ENCODE measurements at regions not wholly inside any gene's neighbourhood (a gene's known extent, or its start where the extent isn't known, plus 50 kb on each side); places are given as distances from the start of the nearest gene placed in this dataset.

DNA sequence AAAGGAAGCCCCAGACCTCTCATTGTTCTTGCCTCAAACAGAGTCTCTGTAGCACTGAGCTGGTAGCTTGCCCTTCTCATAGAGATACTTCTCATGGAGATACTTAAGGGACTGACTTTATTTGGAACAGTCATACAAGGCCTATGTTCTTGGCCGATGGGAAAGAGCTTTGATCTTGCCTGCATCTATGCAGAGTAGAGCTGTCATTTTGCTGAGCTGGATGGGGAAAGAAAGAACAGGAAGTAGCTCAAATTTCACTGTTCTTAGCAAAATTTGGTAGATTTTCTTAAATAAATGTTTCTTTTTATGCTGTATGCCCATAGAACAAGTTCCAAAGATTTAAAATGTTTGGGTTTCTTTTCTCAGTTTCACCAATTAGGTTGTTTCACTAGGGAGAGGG, 119.3 kb upstream of the SEC61G start:
- no peak overlapping the region for H3K4me3 ChIP-seq (ENCODE audit: low read depth, low read length)
- peak; percentile 26 for DNase-seq (ENCODE audit: low read depth)
- TF ChIP-seq CTCF (IDR thresholded peaks at IDR 0.05; ENCODE audit: insufficient read depth, low read length): no peak

DNA sequence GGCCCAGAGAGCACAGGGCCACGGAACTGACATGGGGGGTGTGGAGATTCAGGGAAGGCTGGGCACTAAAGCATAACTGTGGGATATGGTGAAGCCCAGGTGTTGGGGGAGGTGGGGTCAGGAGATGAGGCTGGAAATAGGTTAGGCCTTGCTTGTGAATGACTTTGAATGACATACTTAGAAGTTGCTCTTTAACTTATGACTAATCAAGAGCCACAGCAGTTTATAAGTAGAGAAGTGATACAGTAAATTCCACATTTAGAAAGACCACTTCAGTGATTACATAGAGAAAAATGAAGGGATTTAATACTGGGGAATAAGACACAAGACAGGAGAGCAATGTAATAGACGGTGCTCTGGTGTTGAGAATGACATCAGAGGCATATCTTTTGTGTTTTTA, 120.8 kb upstream of the SEC61G start:
- TF ChIP-seq CTCF (IDR thresholded peaks at IDR 0.05; ENCODE audit: insufficient read depth, low read length): no peak
- no peak overlapping the region for H3K4me3 ChIP-seq (ENCODE audit: low read depth, low read length)
- DNase-seq (ENCODE audit: low read depth): no peak

GRCh38 chr7:54880326-54880989, 121.4 kb upstream of the SEC61G start:
- no peak overlapping the region for H3K4me3 ChIP-seq (ENCODE audit: low read depth, low read length)
- no peak for TF ChIP-seq CTCF (IDR thresholded peaks at IDR 0.05; ENCODE audit: insufficient read depth, low read length)
- no peak for DNase-seq (ENCODE audit: low read depth)

DNA sequence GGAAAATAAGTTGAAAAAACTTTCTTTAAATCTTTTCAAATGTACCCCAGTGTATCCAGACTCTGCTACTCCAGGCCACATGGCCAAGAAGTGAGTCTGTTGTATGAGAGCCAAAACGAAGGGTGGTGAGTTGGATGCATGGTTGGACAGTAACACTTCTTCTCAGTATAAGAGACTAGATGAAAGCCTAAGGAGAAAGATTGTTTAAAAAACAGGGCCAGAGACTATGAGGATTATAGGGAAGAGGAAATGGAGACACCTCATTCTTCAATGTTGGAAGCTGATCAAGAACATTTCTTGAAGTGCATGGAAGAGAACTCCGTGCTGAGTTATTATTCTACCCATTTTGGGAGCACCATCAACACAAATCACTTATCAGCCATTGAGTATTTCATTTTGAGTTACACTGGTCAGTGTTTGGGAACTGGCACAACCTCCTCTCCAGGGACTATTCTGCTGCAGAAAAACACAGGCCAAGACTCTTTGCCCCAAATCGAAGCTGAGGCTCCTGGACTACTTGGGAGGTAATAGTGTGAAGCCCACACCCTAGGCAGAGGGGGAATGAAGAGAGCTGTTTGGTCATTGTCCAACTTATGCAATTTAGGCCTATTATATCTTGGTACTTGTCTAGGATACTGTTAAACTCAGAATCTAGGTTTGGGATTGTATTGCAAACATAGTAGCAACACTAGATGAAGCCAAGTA, 123.0 kb upstream of the SEC61G start:
- H3K4me3 ChIP-seq (ENCODE audit: low read depth, low read length): no peak overlapping the region
- TF ChIP-seq CTCF (IDR thresholded peaks at IDR 0.05; ENCODE audit: insufficient read depth, low read length): no peak
- DNase-seq (ENCODE audit: low read depth): no peak

GRCh38 chr7:54882694-54883093, 123.7 kb upstream of the SEC61G start:
- DNase-seq (ENCODE audit: low read depth): no peak
- no peak overlapping the region for H3K4me3 ChIP-seq (ENCODE audit: low read depth, low read length)
- TF ChIP-seq CTCF (IDR thresholded peaks at IDR 0.05; ENCODE audit: insufficient read depth, low read length): no peak

DNA sequence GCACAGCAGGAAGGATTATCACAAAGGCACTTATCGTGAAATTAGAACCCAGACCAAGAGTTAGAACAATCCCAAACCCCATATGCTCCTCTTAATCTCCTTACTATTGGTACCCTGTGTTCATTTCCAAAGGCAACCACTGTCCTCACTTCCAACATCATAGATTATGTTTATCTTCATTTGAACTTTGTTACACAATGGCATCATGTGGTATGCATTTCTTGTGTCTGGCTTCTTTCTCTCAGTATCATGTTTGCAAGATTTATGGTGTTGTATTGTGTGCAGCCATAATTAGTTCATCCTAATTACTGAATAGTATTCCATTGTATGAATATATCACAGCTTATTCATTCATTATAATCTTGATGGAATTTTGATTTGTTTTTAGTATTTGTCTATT, 124.6 kb upstream of the SEC61G start:
- H3K4me3 ChIP-seq (ENCODE audit: low read depth, low read length): no peak overlapping the region
- no peak for DNase-seq (ENCODE audit: low read depth)
- no peak for TF ChIP-seq CTCF (IDR thresholded peaks at IDR 0.05; ENCODE audit: insufficient read depth, low read length)

All from fibroblast of the aortic adventitia (primary cell).